IMR-90 (cell line): ENCODE measurements at regions not wholly inside any gene's neighbourhood (a gene's known extent, or its start where the extent isn't known, plus 50 kb on each side); places are given as distances from the start of the nearest gene placed in this dataset.

Experiments
- ATAC-seq: fragments of 200-7000 bp; cut with Tn5 transposase; 2 replicates; pipeline ENCODE4 v1.9.1; 2020; ENCODE audit warnings: low read depth, mild to moderate bottlenecking, moderate library complexity
- BruUV-seq: library from RNA; stranded (reverse); fragments of 400-500 nt; replicated peaks from 2 replicates; lab custom pipeline; 2021; lab: Mats Ljungman, UMichigan
- CTCF ChIA-PET: fragments of 300-600 bp; formaldehyde crosslinking; extraction: SDS; loops from one replicate; lab custom pipeline; 2021; ENCODE audit warnings: antibody characterized with exemption; lab: Yijun Ruan, JAX
- POLR2A ChIA-PET: fragments of 300-600 bp; sonication (Branson Sonifier 250); formaldehyde crosslinking; loops from one replicate; lab custom pipeline; 2022; ENCODE audit warnings: antibody characterized with exemption; ENCODE audit not compliant: unreplicated experiment; lab: Charles Lee
- DNase-seq: peaks from one replicate; pipeline ENCODE4 v3.0.0; 2013
- H2AFZ ChIP-seq: replicated peaks from 2 replicates; pipeline ENCODE3; 2013; ENCODE audit warnings: low read length, mild to moderate bottlenecking; ENCODE audit not compliant: poor library complexity
- H2AK5ac ChIP-seq: 2 replicates; pipeline ENCODE4 v1.6.1; 2013; ENCODE audit warnings: low read depth, low read length, inconsistent platforms
- H2AK9ac ChIP-seq: replicated peaks from 2 replicates; pipeline ENCODE3; 2013; ENCODE audit warnings: mild to moderate bottlenecking, low read depth, low read length, moderate library complexity; ENCODE audit not compliant: poor library complexity
- H2BK120ac ChIP-seq: 2 replicates; pipeline ENCODE4 v1.6.1; 2013; ENCODE audit warnings: low read depth, low read length, inconsistent platforms
- H2BK15ac ChIP-seq: 3 replicates; pipeline ENCODE4 v1.6.1; 2013; ENCODE audit warnings: low read depth, low read length, inconsistent platforms
- H2BK20ac ChIP-seq: 2 replicates; pipeline ENCODE4 v1.6.1; 2013; ENCODE audit warnings: low read depth, mild to moderate bottlenecking, inconsistent platforms, low read length, moderate library complexity
- H2BK5ac ChIP-seq: 2 replicates; pipeline ENCODE4 v1.6.1; 2013; ENCODE audit warnings: mild to moderate bottlenecking, low read depth, low read length, inconsistent platforms; ENCODE audit not compliant: poor library complexity, severe bottlenecking
- H3K14ac ChIP-seq: replicated peaks from 2 replicates; pipeline ENCODE4 v1.6.1; 2013; ENCODE audit warnings: low read depth, low read length, inconsistent platforms
- H3K18ac ChIP-seq: 2 replicates; pipeline ENCODE4 v1.6.1; 2013; ENCODE audit warnings: low read depth, low read length, control low read depth
- H3K23ac ChIP-seq: 2 replicates; pipeline ENCODE4 v1.6.1; 2013; ENCODE audit warnings: low read depth, low read length, inconsistent platforms
- H3K27ac ChIP-seq: 2 replicates; pipeline ENCODE4 v1.5.1; 2013; ENCODE audit warnings: mild to moderate bottlenecking, control low read depth, low read length; ENCODE audit not compliant: insufficient read depth
- H3K27me3 ChIP-seq: 2 replicates; pipeline ENCODE4 v1.6.1; 2013; ENCODE audit warnings: low read length; ENCODE audit not compliant: control insufficient read depth, insufficient read depth
- H3K36me3 ChIP-seq: 2 replicates; pipeline ENCODE4 v1.6.1; 2013; ENCODE audit warnings: low read length, mixed read lengths; ENCODE audit not compliant: control insufficient read depth, insufficient read depth
- H3K4ac ChIP-seq: 2 replicates; pipeline ENCODE4 v1.6.1; 2013; ENCODE audit warnings: low read depth, low read length, inconsistent platforms
- H3K4me1 ChIP-seq: 2 replicates; pipeline ENCODE4 v1.6.1; 2013; ENCODE audit warnings: low read length, mixed read lengths; ENCODE audit not compliant: control insufficient read depth, insufficient read depth
- H3K4me2 ChIP-seq: 2 replicates; pipeline ENCODE4 v1.6.1; 2013; ENCODE audit warnings: low read depth, mild to moderate bottlenecking, control low read depth, low read length, moderate library complexity
- H3K4me3 ChIP-seq: 2 replicates; pipeline ENCODE4 v1.5.1; 2013; ENCODE audit warnings: low read depth, mild to moderate bottlenecking, control low read depth, low read length, moderate library complexity; ENCODE audit not compliant: insufficient read depth
- H3K56ac ChIP-seq: 2 replicates; pipeline ENCODE4 v1.6.1; 2013; ENCODE audit warnings: low read length, inconsistent platforms; ENCODE audit not compliant: insufficient read depth; ENCODE audit errors: extremely low read depth
- H3K79me1 ChIP-seq, 2 experiments: 2 replicates each; pipeline ENCODE4 v1.6.1; 2013; ENCODE audit warnings: low read length in 2 of 2, inconsistent platforms in 1 of 2, low read depth in 1 of 2
- H3K9ac ChIP-seq: 2 replicates; pipeline ENCODE4 v1.6.1; 2013; ENCODE audit warnings: low read depth, low read length, control low read depth
- H3K9me1 ChIP-seq: 2 replicates; pipeline ENCODE4 v1.6.1; 2013; ENCODE audit warnings: low read length, inconsistent platforms; ENCODE audit not compliant: insufficient read depth
- H3K9me3 ChIP-seq: 2 replicates; pipeline ENCODE4 v1.6.1; 2013; ENCODE audit warnings: low read length; ENCODE audit not compliant: control insufficient read depth, insufficient read depth
- H4K20me1 ChIP-seq: 2 replicates; pipeline ENCODE4 v1.6.1; 2013; ENCODE audit warnings: low read length, inconsistent platforms; ENCODE audit not compliant: insufficient read depth
- H4K5ac ChIP-seq: 2 replicates; pipeline ENCODE4 v1.6.1; 2013; ENCODE audit warnings: mild to moderate bottlenecking, low read depth, low read length, control low read depth
- H4K8ac ChIP-seq, 2 experiments: 2 replicates each; pipeline ENCODE4 v1.6.1; 2013; ENCODE audit warnings: low read depth in 2 of 2, low read length in 2 of 2, control low read depth in 1 of 2, inconsistent platforms in 1 of 2
- H4K91ac ChIP-seq: 2 replicates; pipeline ENCODE4 v1.6.1; 2013; ENCODE audit warnings: low read depth, low read length, inconsistent platforms; ENCODE audit not compliant: insufficient read depth
- CTCF ChIP-seq: conservative IDR thresholded peaks from 2 replicates; pipeline ENCODE4 v1.5.1; 2012; ENCODE audit warnings: mild to moderate bottlenecking, low read depth, low read length, improper control_type of control experiment
- FOS ChIP-seq: fragments of 150-350 bp; IDR thresholded peaks from 2 replicates; pipeline ENCODE4 v1.6.1; 2016; ENCODE audit warnings: low read depth, low read length
- MAFK ChIP-seq: IDR thresholded peaks from 2 replicates; pipeline ENCODE4 v1.6.1; 2012; ENCODE audit warnings: low read depth, low read length, improper control_type of control experiment
- MXI1 ChIP-seq: IDR thresholded peaks from 2 replicates; pipeline ENCODE4 v1.6.1; 2012; ENCODE audit warnings: low read depth, mild to moderate bottlenecking, low read length, moderate library complexity, borderline replicate concordance
- USF2 ChIP-seq: fragments of 150-350 bp; IDR thresholded peaks from 2 replicates; pipeline ENCODE4 v1.6.1; 2017; ENCODE audit warnings: mild to moderate bottlenecking, antibody characterized with exemption, low read length, low read depth
- WGBS, 2 experiments: methylation state at CpG; one replicate each; pipeline versions ENCODE4 v1.1.5 to v1.1.7; 2013; ENCODE audit warnings: missing lambda C conversion rate in 2 of 2; ENCODE audit not compliant: insufficient read length in 1 of 2; ENCODE audit errors: extremely low coverage in 2 of 2; 5-methylcytosine and 5-hydroxymethylcytosine counted together
- dilution Hi-C: fragments of 300-500 bp; cut with HindIII; formaldehyde crosslinking; loops from one replicate; pipeline ENCODE4 v1.14.3; 2018; ENCODE audit warnings: low sequenced_read_pairs; ENCODE audit not compliant: unreplicated experiment
- in situ Hi-C: fragments of 300-500 bp; cut with MboI; formaldehyde crosslinking; loops from 3 replicates; pipeline ENCODE4 v1.14.3; 2019; ENCODE audit warnings: low sequenced_read_pairs, inconsistent platforms, mixed read lengths
- intact Hi-C: fragments of 100-400 bp; cut with micrococcal nuclease; formaldehyde crosslinking; loops from 2 replicates; pipeline ENCODE4 v1.10.0; 2022

DNA sequence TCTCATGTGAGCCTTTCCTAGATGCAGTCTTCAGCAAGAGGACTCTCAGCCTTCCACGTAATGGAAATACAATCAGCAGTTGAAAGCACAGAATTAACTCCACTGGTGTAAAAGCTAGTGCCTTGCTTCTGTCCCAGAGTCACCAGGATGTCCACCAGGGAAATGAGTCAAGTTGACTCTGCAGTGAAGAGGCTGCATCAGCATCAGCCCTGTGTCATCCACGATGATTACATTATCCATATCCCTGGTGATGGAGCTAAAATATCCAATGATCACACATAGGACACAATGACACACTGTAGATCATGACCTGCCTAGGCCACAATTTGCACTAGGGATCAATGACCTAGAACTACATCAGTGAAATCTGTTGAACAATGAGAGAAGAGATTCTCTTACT, 262.4 kb downstream of the ERMARD start:
- Histone ChIP-seq H2BK5ac (no peak overlapping the region), H4K8ac (no peak overlapping the region), H3K27ac (no peak overlapping the region), H3K9me3 (peaks cover 17% of the 10 kb centered on the region), H3K4me2 (no peak overlapping the region), H2BK120ac (no peak overlapping the region), H4K20me1 (no peaks in the 10 kb centered on the region), H3K4me1 (no peaks in the 10 kb centered on the region), H3K36me3 (no peaks in the 10 kb centered on the region), H4K91ac (no peak overlapping the region), H3K14ac (no peak overlapping the region), H2BK15ac (no peak overlapping the region), H2AFZ (no peak overlapping the region), H3K4me3 (no peak overlapping the region), H3K27me3 (no peaks in the 10 kb centered on the region), H2BK20ac (no peak overlapping the region), H3K18ac (no peak overlapping the region), H3K9me1 (no peaks in the 10 kb centered on the region), H3K56ac (no peak overlapping the region), H3K4ac (no peak overlapping the region), H3K23ac (no peak overlapping the region), H2AK9ac (no peak overlapping the region), H4K5ac (no peak overlapping the region), H3K9ac (no peak overlapping the region), H3K79me1 (no peaks in the 10 kb centered on the region), H2AK5ac (no peak overlapping the region)
- ATAC-seq (no peak), DNase-seq (no peak)
- intact Hi-C loops = no loop called here
- BruUV-seq = no TSS peak
- in situ Hi-C loops = no loop called here
- ChIA-PET CTCF (no interaction called here), POLR2A (no interaction called here)
- dilution Hi-C loops = no loop called here
- WGBS, 2 experiments = no CpG with 5 or more reads among the region's 2 CpGs
- TF ChIP-seq MAFK (no peak), FOS (no peak), CTCF (no peak), USF2 (no peak), MXI1 (no peak)
